Endothelial cell of umbilical vein (primary cell): ENCODE measurements at regions not wholly inside any gene's neighbourhood (a gene's known extent, or its start where the extent isn't known, plus 50 kb on each side); places are given as distances from the start of the nearest gene placed in this dataset.

Experiments used
- BruUV-seq: library from RNA; stranded (reverse); fragments of 400-500 nt; replicated peaks from 2 replicates; lab custom pipeline; 2021; lab: Mats Ljungman, UMichigan
- CTCF ChIA-PET: fragments of 300-600, 350-600 bp; sonication (Branson Sonifier 250); formaldehyde crosslinking; loops from one replicate; lab custom pipeline; 2021; ENCODE audit warnings: antibody characterized with exemption, inconsistent platforms; lab: Charles Lee
- POLR2A ChIA-PET: fragments of 300-600, 350-600 bp; sonication (Branson Sonifier 250); formaldehyde crosslinking; loops from one replicate; lab custom pipeline; 2021; ENCODE audit warnings: antibody characterized with exemption, inconsistent platforms; lab: Charles Lee
- DNase-seq: peaks from one replicate; pipeline ENCODE4 v3.0.0-alpha.2; 2011; ENCODE audit warnings: low read depth, low spot score
- FAIRE-seq: peaks from 2 replicates; lab custom pipeline; 2011; peaks lifted over from hg19 to GRCh38; lab: Jason Lieb, UNC
- H2AFZ ChIP-seq: 2 replicates; pipeline ENCODE4 v1.6.0; 2012; ENCODE audit warnings: low read depth, low read length, control low read depth, inconsistent platforms
- H3K27ac ChIP-seq: 2 replicates; pipeline ENCODE4 v1.5.1; 2011; ENCODE audit warnings: low read depth, mild to moderate bottlenecking, control low read depth, low read length, moderate library complexity; ENCODE audit not compliant: insufficient read depth
- H3K27me3 ChIP-seq, 2 experiments: 2 replicates each; pipeline versions ENCODE4 v1.6.0 to v1.6.1; 2011; ENCODE audit warnings: low read length in 2 of 2, mixed read lengths in 1 of 2; ENCODE audit not compliant: control insufficient read depth in 2 of 2, insufficient read depth in 2 of 2
- H3K36me3 ChIP-seq, 2 experiments: 2 replicates in 1 of 2; 3 replicates in 1 of 2; pipeline ENCODE4 v1.5.1; 2011; ENCODE audit warnings: low read length in 2 of 2, mild to moderate bottlenecking in 1 of 2, moderate library complexity in 1 of 2; ENCODE audit not compliant: control insufficient read depth in 2 of 2, insufficient read depth in 2 of 2; ENCODE audit errors: extremely low read depth in 1 of 2
- H3K4me1 ChIP-seq: 3 replicates; pipeline ENCODE4 v1.5.1; 2011; ENCODE audit warnings: mild to moderate bottlenecking, low read length; ENCODE audit not compliant: control insufficient read depth, insufficient read depth; ENCODE audit errors: extremely low read depth
- H3K4me2 ChIP-seq: 2 replicates; pipeline ENCODE4 v1.6.1; 2011; ENCODE audit warnings: low read length, control low read depth, mixed read lengths; ENCODE audit not compliant: insufficient read depth
- H3K4me3 ChIP-seq, 3 experiments: fragments of 200-600 bp in 1 of 3; sonication (generic), shearing (Covaris generic) in 1 of 3; replicated peaks in 1 of 3; 2 replicates each; pipeline ENCODE4 v1.5.1; 2011 to 2016; ENCODE audit warnings: control low read depth in 3 of 3, low read length in 3 of 3, mild to moderate bottlenecking in 2 of 3, inconsistent platforms in 1 of 3, low read depth in 1 of 3, moderate library complexity in 1 of 3; ENCODE audit not compliant: insufficient read depth in 1 of 3
- H3K79me2 ChIP-seq: 2 replicates; pipeline ENCODE4 v1.6.0; 2012; ENCODE audit warnings: low read length, inconsistent platforms; ENCODE audit not compliant: control insufficient read depth, insufficient read depth
- H3K9ac ChIP-seq: replicated peaks from 2 replicates; pipeline ENCODE3; 2011; ENCODE audit warnings: low read length, control low read depth; ENCODE audit not compliant: insufficient read depth; ENCODE audit errors: extremely low read depth
- H3K9me1 ChIP-seq: replicated peaks from 3 replicates; pipeline ENCODE4 v1.6.0; 2011; ENCODE audit warnings: mild to moderate bottlenecking, low read length; ENCODE audit not compliant: control insufficient read depth, insufficient read depth; ENCODE audit errors: extremely low read depth
- H3K9me3 ChIP-seq: replicated peaks from 2 replicates; pipeline ENCODE4 v1.5.1; 2012; ENCODE audit warnings: low read length, inconsistent platforms; ENCODE audit not compliant: control insufficient read depth, insufficient read depth
- H4K20me1 ChIP-seq: replicated peaks from 2 replicates; pipeline ENCODE3; 2011; ENCODE audit warnings: mild to moderate bottlenecking, low read length; ENCODE audit not compliant: control insufficient read depth, insufficient read depth; ENCODE audit errors: extremely low read depth
- EZH2 ChIP-seq: IDR thresholded peaks from 2 replicates; pipeline ENCODE4 v1.6.1; 2012; ENCODE audit warnings: borderline replicate concordance, low read depth, mild to moderate bottlenecking, moderate library complexity, low read length, inconsistent platforms; ENCODE audit not compliant: severe bottlenecking
- FOS ChIP-seq: IDR thresholded peaks from 2 replicates; pipeline ENCODE4 v1.6.1; 2011; ENCODE audit warnings: mild to moderate bottlenecking, low read length, moderate library complexity, borderline replicate concordance; ENCODE audit not compliant: insufficient read depth
- GATA2 ChIP-seq: IDR thresholded peaks from 2 replicates; pipeline ENCODE4 v1.7.0; 2011; ENCODE audit warnings: low read depth, mild to moderate bottlenecking, moderate library complexity, mixed read lengths, low read length; ENCODE audit not compliant: insufficient read length, insufficient read depth
- JUN ChIP-seq: IDR thresholded peaks from 2 replicates; pipeline ENCODE4 v1.6.1; 2011; ENCODE audit warnings: borderline replicate concordance, low read depth; ENCODE audit not compliant: insufficient read length, insufficient read depth
- MYC ChIP-seq: IDR thresholded peaks from one replicate; pipeline ENCODE4 v1.6.1; 2011; ENCODE audit warnings: mild to moderate bottlenecking, low read depth, low read length
- POLR2A ChIP-seq: IDR thresholded peaks from 2 replicates; pipeline ENCODE4 v1.6.1; 2012; ENCODE audit warnings: low read depth, mild to moderate bottlenecking, control low read depth, low read length
- POLR2AphosphoS5 ChIP-seq: IDR thresholded peaks from 2 replicates; pipeline ENCODE4 v1.6.1; 2012; ENCODE audit warnings: low read depth, mild to moderate bottlenecking, control low read depth, low read length, moderate library complexity; ENCODE audit not compliant: insufficient read depth
- dilution Hi-C: fragments of 300-500 bp; cut with MboI; formaldehyde crosslinking; loops from one replicate; pipeline ENCODE4 v1.15.0; 2019; ENCODE audit warnings: low sequenced_read_pairs; ENCODE audit not compliant: extremely low pct_ligation_motif_present
- intact Hi-C: fragments of 100-400 bp; cut with micrococcal nuclease; formaldehyde crosslinking; loops from one replicate; pipeline ENCODE4 v1.10.0; 2022
- TF ChIP-seq, protein P1 (sequence below), 2 donors: IDR thresholded peaks; 1 replicate in 1 of 2; 2 replicates in 1 of 2; pipeline ENCODE4 v1.5.1; 2011; ENCODE audit warnings: low read length in 2 of 2, mild to moderate bottlenecking in 2 of 2, moderate library complexity in 2 of 2, control low read depth in 1 of 2, inconsistent platforms in 1 of 2, low read depth in 1 of 2; ENCODE audit not compliant: insufficient read depth in 1 of 2; ENCODE audit errors: extremely low read depth in 1 of 2
- TF ChIP-seq, protein P2 (sequence below): IDR thresholded peaks from 2 replicates; pipeline ENCODE4 v1.6.1; 2011; ENCODE audit not compliant: insufficient read depth, insufficient read length

- no peak overlapping the region for H2AFZ ChIP-seq
- H3K79me2 ChIP-seq, result no peaks in the 10 kb centered on the region
- CTCF ChIA-PET, result interaction anchor here (1.6 kb wide), 1 partner anchor 12 kb away, joined by 3 read pairs; no protein-coding TSS in a partner anchor
- H3K9me1 ChIP-seq, result no peaks in the 10 kb centered on the region
- peaks cover 57 to 61% of the 10 kb centered on the region in 2 experiments for H3K27me3 ChIP-seq
- FAIRE-seq (no peak), DNase-seq (no peak)
- no peaks in the 10 kb centered on the region for H4K20me1 ChIP-seq
- no peak overlapping the region for H3K4me3 ChIP-seq
- no peak overlapping the region for H3K9ac ChIP-seq
- peaks cover 3% of the 10 kb centered on the region for H3K4me1 ChIP-seq
- POLR2A ChIA-PET, result no interaction called here
- no peaks in the 10 kb centered on the region for H3K36me3 ChIP-seq
- no peaks in the 10 kb centered on the region for H3K9me3 ChIP-seq
- intact Hi-C loops, result no loop called here
- no peak overlapping the region for H3K4me2 ChIP-seq
- no TSS peak for BruUV-seq
- H3K27ac ChIP-seq, result no peak overlapping the region
- dilution Hi-C loops, result no loop called here
- TF ChIP-seq EZH2, result no peak
- no peak for TF ChIP-seq JUN
- no peak for TF ChIP-seq POLR2A
- no peak for TF ChIP-seq POLR2AphosphoS5
- TF ChIP-seq, protein P1, sequence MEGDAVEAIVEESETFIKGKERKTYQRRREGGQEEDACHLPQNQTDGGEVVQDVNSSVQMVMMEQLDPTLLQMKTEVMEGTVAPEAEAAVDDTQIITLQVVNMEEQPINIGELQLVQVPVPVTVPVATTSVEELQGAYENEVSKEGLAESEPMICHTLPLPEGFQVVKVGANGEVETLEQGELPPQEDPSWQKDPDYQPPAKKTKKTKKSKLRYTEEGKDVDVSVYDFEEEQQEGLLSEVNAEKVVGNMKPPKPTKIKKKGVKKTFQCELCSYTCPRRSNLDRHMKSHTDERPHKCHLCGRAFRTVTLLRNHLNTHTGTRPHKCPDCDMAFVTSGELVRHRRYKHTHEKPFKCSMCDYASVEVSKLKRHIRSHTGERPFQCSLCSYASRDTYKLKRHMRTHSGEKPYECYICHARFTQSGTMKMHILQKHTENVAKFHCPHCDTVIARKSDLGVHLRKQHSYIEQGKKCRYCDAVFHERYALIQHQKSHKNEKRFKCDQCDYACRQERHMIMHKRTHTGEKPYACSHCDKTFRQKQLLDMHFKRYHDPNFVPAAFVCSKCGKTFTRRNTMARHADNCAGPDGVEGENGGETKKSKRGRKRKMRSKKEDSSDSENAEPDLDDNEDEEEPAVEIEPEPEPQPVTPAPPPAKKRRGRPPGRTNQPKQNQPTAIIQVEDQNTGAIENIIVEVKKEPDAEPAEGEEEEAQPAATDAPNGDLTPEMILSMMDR (IDR thresholded peaks at IDR 0.05; ENCODE audit: extremely low read depth in 1 of 2, insufficient read depth in 1 of 2, low read depth in 1 of 2, low read length in 2 of 2), result no peak
- TF ChIP-seq GATA2, result no peak
- TF ChIP-seq MYC, result no peak
- TF ChIP-seq FOS, result no peak
- TF ChIP-seq, protein P2, sequence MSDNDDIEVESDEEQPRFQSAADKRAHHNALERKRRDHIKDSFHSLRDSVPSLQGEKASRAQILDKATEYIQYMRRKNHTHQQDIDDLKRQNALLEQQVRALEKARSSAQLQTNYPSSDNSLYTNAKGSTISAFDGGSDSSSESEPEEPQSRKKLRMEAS, result no peak
Measured at GRCh38 chr11:116579031-116579653, 193.6 kb downstream of the BUD13 start.
